ENCODE measurements at regions not wholly inside any gene's neighbourhood (a gene's known extent, or its start where the extent isn't known, plus 50 kb on each side); places are given as distances from the start of the nearest gene placed in this dataset.

GRCh38 chr18:73419531-73419930 is 551.7 kb upstream of the NETO1 start:
- H3K36me3 Mint-ChIP-seq (ENCODE audit: low read depth), result no peaks in the 10 kb centered on the region
- peaks cover 3% of the 10 kb centered on the region for H3K27me3 Mint-ChIP-seq (ENCODE audit: low read depth)
- H3K9me3 Mint-ChIP-seq (ENCODE audit: low read depth), result peaks cover 9% of the 10 kb centered on the region
- no peak for TF ChIP-seq CTCF (IDR thresholded peaks at IDR 0.05)
- H3K27ac Mint-ChIP-seq (ENCODE audit: unreplicated experiment), result no peak overlapping the region
- no peak for DNase-seq (ENCODE audit: low spot score)
- H3K4me3 Mint-ChIP-seq (ENCODE audit: unreplicated experiment), result no peak overlapping the region
- no peaks in the 10 kb centered on the region for H3K4me1 Mint-ChIP-seq (ENCODE audit: low read depth)

GRCh38 chr18:73414598-73414997 is 546.8 kb upstream of the NETO1 start:
- H3K4me3 Mint-ChIP-seq (ENCODE audit: unreplicated experiment), result no peak overlapping the region
- no peaks in the 10 kb centered on the region for H3K27me3 Mint-ChIP-seq (ENCODE audit: low read depth)
- H3K36me3 Mint-ChIP-seq (ENCODE audit: low read depth), result no peaks in the 10 kb centered on the region
- TF ChIP-seq CTCF (IDR thresholded peaks at IDR 0.05), result no peak
- H3K4me1 Mint-ChIP-seq (ENCODE audit: low read depth), result no peaks in the 10 kb centered on the region
- peaks cover 9% of the 10 kb centered on the region for H3K9me3 Mint-ChIP-seq (ENCODE audit: low read depth)
- no peak for DNase-seq (ENCODE audit: low spot score)
- H3K27ac Mint-ChIP-seq (ENCODE audit: unreplicated experiment), result no peak overlapping the region

- H3K27me3 Mint-ChIP-seq (ENCODE audit: low read depth), result no peaks in the 10 kb centered on the region
Measured at GRCh38 chr18:73414069-73414468, 546.3 kb upstream of the NETO1 start.

GRCh38 chr18:73409242-73409641 is 541.5 kb upstream of the NETO1 start:
- TF ChIP-seq CTCF (IDR thresholded peaks at IDR 0.05), result no peak
- no peaks in the 10 kb centered on the region for H3K4me1 Mint-ChIP-seq (ENCODE audit: low read depth)
- H3K27me3 Mint-ChIP-seq (ENCODE audit: low read depth), result no peaks in the 10 kb centered on the region
- no peak overlapping the region for H3K4me3 Mint-ChIP-seq (ENCODE audit: unreplicated experiment)
- H3K27ac Mint-ChIP-seq (ENCODE audit: unreplicated experiment), result no peak overlapping the region
- H3K36me3 Mint-ChIP-seq (ENCODE audit: low read depth), result no peaks in the 10 kb centered on the region
- peaks cover 2% of the 10 kb centered on the region for H3K9me3 Mint-ChIP-seq (ENCODE audit: low read depth)
- no peak for DNase-seq (ENCODE audit: low spot score)

More at GRCh38 chr18:73414069-73414468, 546.3 kb upstream of the NETO1 start:
- Mint-ChIP-seq H3K4me3 (ENCODE audit: unreplicated experiment) (no peak overlapping the region), H3K36me3 (ENCODE audit: low read depth) (no peaks in the 10 kb centered on the region), H3K4me1 (ENCODE audit: low read depth) (no peaks in the 10 kb centered on the region), H3K9me3 (ENCODE audit: low read depth) (peaks cover 9% of the 10 kb centered on the region), H3K27ac (ENCODE audit: unreplicated experiment) (no peak overlapping the region)
- TF ChIP-seq CTCF (IDR thresholded peaks at IDR 0.05), result no peak
- no peak for DNase-seq (ENCODE audit: low spot score)

- Mint-ChIP-seq H3K27ac (ENCODE audit: unreplicated experiment) (no peak overlapping the region), H3K4me3 (ENCODE audit: unreplicated experiment) (no peak overlapping the region), H3K4me1 (ENCODE audit: low read depth) (no peaks in the 10 kb centered on the region), H3K9me3 (ENCODE audit: low read depth) (peaks cover 2% of the 10 kb centered on the region), H3K36me3 (ENCODE audit: low read depth) (no peaks in the 10 kb centered on the region), H3K27me3 (ENCODE audit: low read depth) (no peaks in the 10 kb centered on the region)
- TF ChIP-seq CTCF (IDR thresholded peaks at IDR 0.05), result no peak
- DNase-seq (ENCODE audit: low spot score), result no peak
Measured at GRCh38 chr18:73408469-73408868, 540.7 kb upstream of the NETO1 start.
